ENCODE measurements at regions not wholly inside any gene's neighbourhood (a gene's known extent, or its start where the extent isn't known, plus 50 kb on each side); places are given as distances from the start of the nearest gene placed in this dataset.
"Not testable (repeated sequence)": the region's sequence is repeated elsewhere in the genome, so short reads cannot be mapped to it uniquely, and the experiment has no call there.

GRCh38 chr18:27558388-27559155, 373.5 kb upstream of the CHST9 start:
- DNase-seq: no peak

GRCh38 chr18:27556741-27557140, 371.6 kb upstream of the CHST9 start:
- DNase-seq: no peak

- no peak for DNase-seq
These were observed 364.4 kb upstream of the CHST9 start for GRCh38 chr18:27549335-27550039.

- DNase-seq: no peak
These were observed 361.9 kb upstream of the CHST9 start for GRCh38 chr18:27546991-27547390.

DNA sequence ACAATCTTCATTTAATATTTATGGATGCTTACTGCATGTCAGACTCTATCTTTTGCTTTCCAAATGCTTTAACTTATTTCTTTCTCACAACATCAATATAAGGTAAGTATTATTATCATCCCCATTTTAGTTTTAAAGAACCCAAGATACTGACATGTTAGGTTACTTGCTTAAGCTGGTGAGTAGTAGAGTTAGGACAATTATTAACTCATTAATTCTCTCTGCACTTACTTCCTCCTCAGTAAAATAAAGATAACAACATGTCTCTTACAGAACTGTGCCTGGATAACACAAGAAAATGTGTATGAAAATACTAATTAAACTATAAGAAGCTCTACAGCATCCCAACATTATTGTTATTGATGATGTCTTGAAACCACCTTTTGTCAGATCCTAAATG, 359.1 kb upstream of the CHST9 start:
- no peak for DNase-seq

DNA sequence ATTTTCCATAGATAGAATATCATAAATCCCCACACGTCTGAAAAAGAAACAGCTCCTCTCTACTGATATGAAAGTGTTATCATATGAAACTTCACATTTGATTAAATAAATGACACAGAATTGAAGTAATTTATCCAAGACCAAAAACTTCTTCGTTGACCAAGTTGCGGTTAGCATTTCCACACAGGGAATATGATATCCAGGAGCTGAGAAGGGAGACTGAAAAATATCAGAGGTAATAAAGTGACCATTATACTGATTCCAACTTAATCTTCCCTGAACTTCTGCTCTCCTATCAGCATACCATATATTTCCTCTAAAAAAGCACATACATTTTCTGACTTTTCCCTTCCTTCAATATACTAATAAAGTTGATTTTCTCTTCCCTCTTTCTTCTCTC, 356.2 kb upstream of the CHST9 start:
- no peak for DNase-seq

- DNase-seq: no peak
These were observed 355.0 kb upstream of the CHST9 start for GRCh38 chr18:27540111-27540510.

- no peak for DNase-seq
These were observed 343.9 kb upstream of the CHST9 start for GRCh38 chr18:27528925-27529521.

GRCh38 chr18:27527856-27528255, 342.7 kb upstream of the CHST9 start:
- DNase-seq: peak; percentile 45

- no peak for DNase-seq
These were observed 335.3 kb upstream of the CHST9 start for GRCh38 chr18:27520401-27520800.

DNA sequence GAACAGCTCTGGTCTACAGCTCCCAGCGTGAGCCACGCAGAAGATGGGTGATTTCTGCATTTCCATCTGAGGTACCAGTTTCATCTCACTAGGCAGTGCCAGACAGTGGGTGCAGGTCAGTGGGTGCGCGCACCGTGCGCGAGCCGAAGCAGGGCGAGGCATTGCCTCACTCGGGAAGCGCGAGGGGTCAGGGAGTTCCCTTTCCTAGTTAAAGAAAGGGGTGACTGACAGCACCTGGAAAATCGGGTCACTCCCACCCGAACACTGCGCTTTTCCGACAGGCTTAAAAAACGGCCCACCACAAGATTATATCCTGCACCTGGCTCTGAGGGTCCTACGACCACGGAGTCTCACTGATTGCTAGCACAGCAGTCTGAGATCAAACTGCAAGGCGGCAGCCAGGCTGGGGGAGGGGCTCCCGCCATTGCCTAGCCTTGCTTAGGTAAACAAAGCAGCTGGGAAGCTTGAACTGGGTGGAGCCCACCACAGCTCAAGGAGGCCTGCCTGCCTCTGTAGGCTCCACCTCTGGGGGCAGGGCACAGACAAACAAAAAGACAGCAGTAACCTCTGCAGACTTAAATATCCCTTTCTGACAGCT, 325.0 kb upstream of the CHST9 start:
- DNase-seq: not testable (repeated sequence)

DNA sequence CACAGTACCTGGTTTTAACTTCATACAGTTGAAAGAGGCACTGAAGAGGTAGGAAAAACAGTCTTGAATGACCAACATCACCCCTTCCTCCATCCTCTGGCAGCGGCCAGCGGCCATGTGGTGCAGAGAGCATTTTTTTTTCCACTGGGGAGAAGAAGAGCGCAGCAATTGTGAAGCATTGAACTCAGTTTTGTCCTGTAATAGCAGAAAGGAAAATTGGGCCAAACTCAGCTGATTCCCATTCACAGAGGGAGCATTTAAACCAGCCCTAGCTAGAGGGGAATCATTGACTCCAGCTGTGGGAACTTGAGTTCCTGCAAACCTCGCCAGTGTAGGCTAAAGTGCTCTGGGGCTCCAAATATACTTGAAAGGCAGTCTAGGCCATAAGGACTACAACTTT, 316.6 kb upstream of the CHST9 start:
- peak; percentile 22 for DNase-seq

- no peak for DNase-seq
These were observed 315.4 kb upstream of the CHST9 start for GRCh38 chr18:27500531-27500930.

DNA sequence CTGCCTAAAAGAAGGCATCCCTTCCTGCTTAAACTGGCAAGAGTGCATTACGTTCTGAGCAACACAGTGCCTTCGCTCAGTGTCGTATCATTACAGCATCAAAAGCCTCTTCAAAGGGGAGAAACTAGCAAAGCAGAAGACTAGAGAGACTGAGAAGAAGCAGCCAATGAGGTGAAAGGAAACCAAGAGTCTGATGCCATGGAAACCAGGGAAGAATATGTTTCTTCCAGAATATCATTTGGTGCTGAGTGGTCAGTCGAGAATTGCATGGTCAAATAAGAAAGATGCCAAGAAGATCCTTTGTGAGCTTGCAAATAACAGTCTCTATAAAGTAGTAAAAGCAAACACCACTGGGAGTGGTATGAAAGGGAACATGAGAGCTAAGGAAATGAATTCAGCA, 312.1 kb upstream of the CHST9 start:
- no peak for DNase-seq

DNA sequence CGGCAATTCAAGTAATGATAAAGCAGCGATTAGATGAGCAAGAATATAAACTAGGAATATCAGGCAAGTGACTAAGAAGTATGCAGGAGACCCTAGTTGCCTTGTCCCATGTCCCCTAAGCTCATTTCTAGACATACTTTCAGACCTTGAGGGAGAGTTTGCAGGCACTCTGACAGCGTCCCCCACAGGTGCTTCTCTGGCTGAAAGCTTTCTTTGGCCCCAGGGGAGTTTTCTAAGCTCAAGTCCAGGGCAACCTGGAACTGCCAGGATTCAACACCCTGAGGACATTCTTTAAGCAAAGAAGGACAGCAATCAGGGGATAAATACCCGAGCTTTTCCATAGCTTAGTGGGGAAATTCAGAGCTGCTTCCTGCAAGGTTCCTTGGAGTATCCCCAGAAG, 308.1 kb upstream of the CHST9 start:
- no peak for DNase-seq

DNA sequence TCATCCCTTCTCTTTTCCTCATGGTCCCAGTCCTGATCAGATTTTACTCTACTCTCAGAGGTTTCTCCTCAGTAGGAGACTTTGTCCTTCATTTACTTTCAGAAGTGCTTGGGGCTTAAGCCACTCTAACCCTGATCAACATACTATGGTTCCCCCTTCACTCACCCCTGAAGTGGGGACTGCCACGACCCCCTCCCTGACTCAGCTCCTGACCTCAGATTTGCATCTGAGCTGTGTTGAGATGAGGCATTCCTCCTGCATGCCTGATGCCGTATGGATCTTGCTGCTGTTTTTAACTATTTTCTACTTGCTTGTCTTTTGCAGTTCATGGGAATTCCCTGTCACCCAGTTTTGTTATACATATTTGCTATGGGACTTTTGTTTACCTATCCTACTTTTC, 306.7 kb upstream of the CHST9 start:
- no peak for DNase-seq

DNA sequence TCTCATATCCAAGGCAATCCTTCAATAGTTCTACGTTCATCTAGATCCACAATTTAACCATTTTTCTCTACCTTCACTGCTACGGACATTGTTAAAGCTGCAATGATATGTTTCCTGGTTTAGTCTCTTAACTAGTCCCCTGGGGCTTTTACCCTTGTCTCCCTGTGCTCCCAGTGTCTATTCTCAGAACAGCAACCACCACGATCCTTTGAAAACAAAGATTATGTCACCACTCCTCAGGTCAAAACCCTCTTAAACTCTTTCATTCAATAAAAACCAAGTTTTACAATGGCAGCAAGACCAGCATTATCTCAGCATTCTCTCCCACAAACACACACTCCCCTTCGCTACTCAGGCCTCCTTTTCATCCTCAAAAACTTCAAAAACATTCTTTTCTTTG, 298.2 kb upstream of the CHST9 start:
- no peak for DNase-seq

DNA sequence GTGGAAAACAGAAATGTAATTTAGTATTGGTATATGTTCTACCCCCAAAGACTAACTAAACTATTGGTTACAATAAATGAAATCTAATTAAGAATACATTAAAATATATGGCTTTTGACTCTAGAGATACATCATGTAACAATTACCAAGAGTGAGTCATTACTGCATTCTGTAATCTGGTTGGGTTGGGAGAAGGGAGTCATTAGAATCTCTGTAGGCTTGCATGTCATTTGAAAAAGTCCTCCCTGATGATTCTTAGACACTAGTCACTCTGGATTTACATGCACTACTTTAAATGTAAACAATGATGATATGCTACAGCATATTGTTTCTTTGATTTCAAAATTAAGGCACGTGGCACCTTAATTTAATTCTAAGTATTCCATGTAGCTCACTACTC, 293.4 kb upstream of the CHST9 start:
- no peak for DNase-seq

- no peak for DNase-seq
These were observed 288.2 kb upstream of the CHST9 start for GRCh38 chr18:27473318-27473717.

DNA sequence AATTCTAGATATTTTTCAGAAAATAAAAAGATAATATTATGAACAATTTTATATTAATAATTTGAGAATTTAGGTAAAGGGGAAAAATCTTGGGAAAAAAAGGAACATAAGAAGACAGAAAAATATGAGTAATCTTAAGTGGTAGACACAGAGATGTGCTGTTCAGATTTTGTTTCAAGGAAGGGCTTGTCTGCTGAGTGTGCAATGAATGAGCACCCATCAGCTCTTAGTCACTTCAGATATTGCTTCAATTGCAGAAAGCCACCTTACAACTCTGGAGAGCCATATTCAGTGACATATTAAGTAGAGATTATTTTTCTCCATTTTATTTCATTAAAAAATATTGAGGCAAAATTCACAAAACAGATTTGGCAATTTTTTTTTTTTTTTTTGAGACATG, 282.0 kb upstream of the CHST9 start:
- DNase-seq: no peak

GRCh38 chr18:27461957-27462356, 276.8 kb upstream of the CHST9 start:
- DNase-seq: no peak

- no peak for DNase-seq
These were observed 264.0 kb upstream of the CHST9 start for GRCh38 chr18:27449104-27449503.

DNA sequence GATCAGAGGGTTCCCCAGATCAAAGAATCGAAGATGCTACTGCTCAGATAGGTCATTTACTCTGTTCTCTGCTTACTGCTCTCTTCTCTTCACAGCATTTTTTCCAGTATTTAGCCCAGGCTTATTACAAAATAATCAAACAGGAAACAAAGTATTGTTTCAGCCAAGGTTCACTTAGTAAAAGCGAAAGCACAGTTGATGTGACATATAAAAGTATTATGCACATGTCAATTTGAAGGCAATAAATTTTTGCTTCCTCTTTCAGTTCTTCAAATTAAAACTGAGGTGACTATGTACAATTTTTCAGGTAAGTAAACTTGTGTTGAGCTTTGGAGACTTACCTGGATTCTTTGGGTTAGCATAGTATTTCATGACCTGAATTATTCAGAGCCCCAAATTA, 262.8 kb upstream of the CHST9 start:
- DNase-seq: no peak

DNA sequence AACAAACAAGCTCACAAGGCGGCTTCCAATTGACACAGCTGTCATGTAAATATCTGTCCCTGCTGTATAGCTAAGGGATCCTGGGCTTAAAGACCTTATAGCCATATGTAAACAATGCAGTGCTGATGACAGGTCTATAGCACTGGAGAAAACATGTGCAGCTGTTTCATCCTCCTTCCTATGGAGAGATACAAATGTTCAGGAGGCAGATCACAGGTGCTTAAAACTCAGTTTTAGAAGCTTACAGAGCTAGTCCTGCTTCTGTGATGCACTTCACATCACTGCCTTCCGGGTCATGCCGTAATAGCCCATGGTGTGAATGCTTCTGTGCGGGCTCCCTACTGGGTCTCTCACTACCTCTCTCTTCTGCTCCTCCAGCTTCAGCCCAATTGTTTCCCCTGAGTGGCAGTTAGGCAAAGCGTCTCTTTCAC, 262.4 kb upstream of the CHST9 start:
- peak; percentile 28 for DNase-seq

All from right hindlimb (tissue), 1 donor.